ENCODE measurements at regions not wholly inside any gene's neighbourhood (a gene's known extent, or its start where the extent isn't known, plus 50 kb on each side); places are given as distances from the start of the nearest gene placed in this dataset.

- no peak for TF ChIP-seq CTCF (IDR thresholded peaks at IDR 0.05)
- no peak for TF ChIP-seq POLR2A (IDR thresholded peaks at IDR 0.05)
These were observed 56.4 kb upstream of the CAV2 start for GRCh38 chr7:116443101-116443523.

All from testis (tissue), 2 donors.